ENCODE measurements at regions not wholly inside any gene's neighbourhood (a gene's known extent, or its start where the extent isn't known, plus 50 kb on each side); places are given as distances from the start of the nearest gene placed in this dataset.

DNA sequence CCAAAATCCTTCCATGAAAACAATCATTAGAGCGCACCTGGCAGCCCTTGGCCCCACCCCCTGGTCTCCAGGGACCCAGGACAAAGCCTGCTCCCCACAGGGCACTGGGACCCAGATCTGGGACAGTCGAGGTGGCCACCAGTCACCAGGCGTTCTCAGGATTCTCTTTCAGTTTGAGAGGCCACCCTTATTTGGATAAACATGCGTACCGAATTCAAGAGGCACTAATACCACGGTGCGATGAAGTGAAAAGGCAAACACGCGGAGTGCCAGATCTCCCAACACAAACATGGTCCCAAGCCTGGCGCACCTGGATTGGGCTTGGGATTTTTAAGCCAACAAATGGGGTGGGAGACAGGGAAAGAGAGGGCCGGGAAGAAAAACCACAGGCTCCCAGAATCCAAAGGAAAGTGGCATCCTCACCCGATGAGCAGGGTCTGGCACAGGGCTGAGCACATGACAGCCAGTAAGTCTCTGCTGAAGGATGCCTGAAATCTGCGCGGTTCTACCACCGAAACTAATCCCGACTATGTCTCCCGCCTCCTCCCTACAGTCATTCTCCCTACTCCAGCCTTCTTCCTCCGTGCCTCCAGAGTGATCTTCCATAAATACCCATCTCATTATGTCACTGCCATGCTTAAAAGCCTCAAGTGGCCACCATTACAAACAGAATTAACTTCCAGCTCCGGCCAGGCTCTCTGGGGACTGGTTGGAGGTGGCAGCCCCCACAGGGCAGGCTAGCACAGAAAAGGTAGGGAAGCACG lies 60.9 kb upstream of the KLHL29 start:
- no peak for DNase-seq

DNA sequence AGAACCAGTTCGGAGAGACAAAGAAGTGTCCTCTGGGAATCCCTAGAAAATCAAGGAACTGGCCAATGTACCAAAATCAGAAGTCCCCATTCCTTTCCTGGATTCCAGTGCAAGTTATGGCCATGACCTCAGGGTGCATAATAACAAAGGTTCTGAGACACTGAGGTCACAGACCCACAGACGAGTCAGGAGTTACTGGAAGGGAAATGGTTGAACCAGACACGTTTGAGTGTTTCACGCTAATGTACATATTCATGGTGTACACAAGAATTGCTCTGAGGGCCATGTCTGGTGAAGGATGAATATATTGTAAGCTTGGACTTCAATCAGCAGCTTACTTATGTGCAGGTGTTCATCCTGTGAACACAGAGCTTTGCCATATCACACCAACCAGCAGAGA lies 58.6 kb upstream of the KLHL29 start:
- no peak for DNase-seq

DNA sequence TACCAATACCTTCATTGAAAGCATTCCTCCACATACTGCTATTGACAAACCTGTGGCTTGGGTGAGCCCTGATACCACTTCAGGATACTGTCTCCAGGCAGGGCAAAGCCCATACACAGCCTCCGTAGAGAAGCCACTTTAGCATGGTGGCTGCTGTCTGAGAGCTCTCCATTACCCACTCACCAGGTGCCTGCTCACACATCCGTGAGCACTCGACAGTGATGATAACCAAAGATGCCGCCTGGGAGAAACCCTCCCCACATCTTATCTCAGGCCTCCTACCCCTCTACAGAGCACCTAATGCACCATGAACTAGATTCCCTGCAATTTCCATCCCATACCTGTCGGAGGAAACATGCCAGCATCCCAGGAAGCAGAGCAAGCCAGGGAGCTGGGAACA lies 57.6 kb upstream of the KLHL29 start:
- DNase-seq, result no peak

DNA sequence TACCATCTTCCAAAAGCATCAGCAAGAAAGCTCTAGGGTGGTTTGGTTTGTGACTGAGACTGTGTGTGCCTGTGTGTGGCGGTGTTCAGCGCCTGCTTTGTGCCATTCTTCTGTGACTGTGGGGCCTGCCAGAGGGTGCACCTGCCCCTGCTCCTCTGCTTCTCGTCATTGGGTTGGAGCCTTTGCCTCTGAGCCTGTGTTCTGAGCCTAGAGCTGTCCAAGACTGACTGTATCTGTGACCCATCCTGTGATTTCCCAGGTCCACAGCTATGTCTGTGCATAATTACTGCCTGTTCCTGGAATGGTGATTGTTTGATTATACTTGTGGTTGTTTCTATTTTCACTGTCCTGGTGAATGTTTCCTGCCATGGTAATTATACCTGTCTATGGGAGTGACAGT lies 57.1 kb upstream of the KLHL29 start:
- no peak for DNase-seq

DNA sequence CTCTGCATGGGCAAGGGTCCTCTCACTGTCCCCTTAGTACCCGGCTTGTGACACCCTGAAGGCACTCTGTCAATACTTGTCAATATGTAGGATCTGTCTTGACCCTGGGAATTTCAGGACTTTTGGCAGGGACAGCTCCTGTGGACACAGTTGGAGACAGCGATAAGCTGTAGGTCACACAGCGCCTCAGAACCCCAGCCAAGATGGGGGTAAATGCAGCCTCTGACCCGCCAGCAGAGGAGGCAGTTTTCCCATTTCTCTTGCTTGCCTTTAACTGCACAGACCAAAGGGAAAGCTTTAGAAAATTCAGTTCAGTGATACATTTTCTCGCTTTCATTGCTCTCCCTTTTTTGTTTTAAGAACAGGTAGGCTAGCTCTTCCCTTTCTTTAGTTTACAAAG lies 54.8 kb upstream of the KLHL29 start:
- no peak for DNase-seq
